ENCODE measurements at regions not wholly inside any gene's neighbourhood (a gene's known extent, or its start where the extent isn't known, plus 50 kb on each side); places are given as distances from the start of the nearest gene placed in this dataset.

DNA sequence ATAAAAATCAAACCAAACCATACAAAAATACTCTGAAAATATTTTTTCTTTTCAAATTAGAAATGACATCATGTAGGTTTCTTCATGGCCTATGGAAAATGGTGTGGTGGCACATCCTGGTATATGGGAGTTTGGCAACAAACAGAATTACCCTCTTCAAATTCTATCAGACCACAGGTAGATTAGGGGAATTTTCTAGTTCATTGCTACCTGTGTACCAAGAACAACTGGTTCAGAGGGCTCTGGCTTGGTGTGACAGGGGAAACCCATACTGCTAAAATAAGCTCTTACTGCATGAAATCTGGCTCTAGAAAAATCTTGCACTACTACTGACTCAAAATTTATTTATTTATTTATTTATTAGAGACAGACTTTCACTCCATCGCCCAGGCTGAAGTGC is 63.4 kb upstream of the PELI1 start:
- TF ChIP-seq, protein P1, sequence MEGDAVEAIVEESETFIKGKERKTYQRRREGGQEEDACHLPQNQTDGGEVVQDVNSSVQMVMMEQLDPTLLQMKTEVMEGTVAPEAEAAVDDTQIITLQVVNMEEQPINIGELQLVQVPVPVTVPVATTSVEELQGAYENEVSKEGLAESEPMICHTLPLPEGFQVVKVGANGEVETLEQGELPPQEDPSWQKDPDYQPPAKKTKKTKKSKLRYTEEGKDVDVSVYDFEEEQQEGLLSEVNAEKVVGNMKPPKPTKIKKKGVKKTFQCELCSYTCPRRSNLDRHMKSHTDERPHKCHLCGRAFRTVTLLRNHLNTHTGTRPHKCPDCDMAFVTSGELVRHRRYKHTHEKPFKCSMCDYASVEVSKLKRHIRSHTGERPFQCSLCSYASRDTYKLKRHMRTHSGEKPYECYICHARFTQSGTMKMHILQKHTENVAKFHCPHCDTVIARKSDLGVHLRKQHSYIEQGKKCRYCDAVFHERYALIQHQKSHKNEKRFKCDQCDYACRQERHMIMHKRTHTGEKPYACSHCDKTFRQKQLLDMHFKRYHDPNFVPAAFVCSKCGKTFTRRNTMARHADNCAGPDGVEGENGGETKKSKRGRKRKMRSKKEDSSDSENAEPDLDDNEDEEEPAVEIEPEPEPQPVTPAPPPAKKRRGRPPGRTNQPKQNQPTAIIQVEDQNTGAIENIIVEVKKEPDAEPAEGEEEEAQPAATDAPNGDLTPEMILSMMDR (IDR thresholded peaks at IDR 0.05) = no peak
- TF ChIP-seq POLR2A (IDR thresholded peaks at IDR 0.05) (no peak), POLR2AphosphoS5 (IDR thresholded peaks at IDR 0.05) (no peak)

Measured in breast epithelium (tissue), 3 donors.